Sigmoid colon (tissue), 6 donors: ENCODE measurements at regions not wholly inside any gene's neighbourhood (a gene's known extent, or its start where the extent isn't known, plus 50 kb on each side); places are given as distances from the start of the nearest gene placed in this dataset.

ENCODE experiments used
- DNase-seq: peaks from one replicate; pipeline ENCODE4 v3.0.0-alpha.2; 2019
- H3K27ac ChIP-seq, 4 donors: fragments of 200-600 bp; sonication (generic); one replicate each; pipeline ENCODE4 v1.5.1; 2016 to 2019; ENCODE audit warnings: mild to moderate bottlenecking in 1 of 4
- H3K27me3 ChIP-seq, 3 donors: fragments of 200-600 bp; sonication (generic); one replicate each; pipeline ENCODE4 v1.5.1; 2019; ENCODE audit warnings: mild to moderate bottlenecking in 1 of 3
- H3K36me3 ChIP-seq, 4 donors: fragments of 200-600 bp; sonication (generic); one replicate each; pipeline ENCODE4 v1.5.1; 2016 to 2019
- H3K4me1 ChIP-seq, 4 donors: fragments of 200-600 bp; sonication (generic); one replicate each; pipeline ENCODE4 v1.5.1; 2017 to 2019
- H3K4me3 ChIP-seq, 4 donors: fragments of 200-600 bp; sonication (generic); one replicate each; pipeline ENCODE4 v1.5.1; 2017 to 2019; ENCODE audit warnings: mild to moderate bottlenecking in 2 of 4, moderate library complexity in 1 of 4
- H3K9me3 ChIP-seq, 4 donors: fragments of 200-600 bp in 3 of 4; sonication (generic) in 3 of 4; one replicate each; pipeline versions ENCODE4 v1.5.1 to v1.6.1; 2013 to 2019
- EP300 ChIP-seq, 4 donors: sonication (generic); formaldehyde crosslinking; IDR thresholded peaks; one replicate each; pipeline ENCODE4 v1.6.1; 2017; ENCODE audit warnings: antibody characterized with exemption in 4 of 4
- POLR2A ChIP-seq, 2 donors: fragments of 450-650 bp; IDR thresholded peaks; one replicate each; pipeline ENCODE4 v1.6.1; 2016; ENCODE audit warnings: antibody characterized with exemption in 2 of 2, mild to moderate bottlenecking in 2 of 2, moderate library complexity in 2 of 2
- POLR2AphosphoS5 ChIP-seq, 4 donors: sonication (generic); formaldehyde crosslinking; IDR thresholded peaks; one replicate each; pipeline ENCODE4 v1.6.1; 2017; ENCODE audit warnings: antibody characterized with exemption in 4 of 4
- WGBS, 2 donors: extraction: QIAGEN DNeasy Blood & Tissue Kit; methylation state at CpG; one replicate each; pipeline ENCODE4 v1.1.7; 2013; 5-methylcytosine and 5-hydroxymethylcytosine counted together
- intact Hi-C: fragments of 100-400 bp; cut with DNase I; formaldehyde crosslinking; loops from one replicate; pipeline ENCODE4 v1.15.1; 2023
- TF ChIP-seq, protein P1 (sequence below), 4 experiments: fragments of 450-650 bp in 3 of 4; fragments of 200-600 bp in 1 of 4; IDR thresholded peaks; one replicate each; pipeline ENCODE4 v1.5.1; 2016 to 2019; ENCODE audit warnings: antibody characterized with exemption in 4 of 4, mild to moderate bottlenecking in 3 of 4, moderate library complexity in 2 of 4
- donor health status: healthy with polysubstance abuse.
- donor health status: healthy.

- no peaks in the 10 kb centered on the region for H3K9me3 ChIP-seq
- peak overlapping the region in 2 of 4 donors; percentile 1 to 16 for H3K27ac ChIP-seq
- H3K36me3 ChIP-seq = no peaks in the 10 kb centered on the region
- no peak for DNase-seq
- peak in 3 of 4 donors; percentile 29 to 38 (median 31) for TF ChIP-seq POLR2AphosphoS5 (IDR thresholded peaks at IDR 0.05)
- TF ChIP-seq EP300 (IDR thresholded peaks at IDR 0.05) = peak in 1 of 4 donors; percentile 34
- TF ChIP-seq POLR2A (IDR thresholded peaks at IDR 0.05) = no peak
- TF ChIP-seq, protein P1, sequence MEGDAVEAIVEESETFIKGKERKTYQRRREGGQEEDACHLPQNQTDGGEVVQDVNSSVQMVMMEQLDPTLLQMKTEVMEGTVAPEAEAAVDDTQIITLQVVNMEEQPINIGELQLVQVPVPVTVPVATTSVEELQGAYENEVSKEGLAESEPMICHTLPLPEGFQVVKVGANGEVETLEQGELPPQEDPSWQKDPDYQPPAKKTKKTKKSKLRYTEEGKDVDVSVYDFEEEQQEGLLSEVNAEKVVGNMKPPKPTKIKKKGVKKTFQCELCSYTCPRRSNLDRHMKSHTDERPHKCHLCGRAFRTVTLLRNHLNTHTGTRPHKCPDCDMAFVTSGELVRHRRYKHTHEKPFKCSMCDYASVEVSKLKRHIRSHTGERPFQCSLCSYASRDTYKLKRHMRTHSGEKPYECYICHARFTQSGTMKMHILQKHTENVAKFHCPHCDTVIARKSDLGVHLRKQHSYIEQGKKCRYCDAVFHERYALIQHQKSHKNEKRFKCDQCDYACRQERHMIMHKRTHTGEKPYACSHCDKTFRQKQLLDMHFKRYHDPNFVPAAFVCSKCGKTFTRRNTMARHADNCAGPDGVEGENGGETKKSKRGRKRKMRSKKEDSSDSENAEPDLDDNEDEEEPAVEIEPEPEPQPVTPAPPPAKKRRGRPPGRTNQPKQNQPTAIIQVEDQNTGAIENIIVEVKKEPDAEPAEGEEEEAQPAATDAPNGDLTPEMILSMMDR (IDR thresholded peaks at IDR 0.05) = no peak
- H3K4me3 ChIP-seq = no peak overlapping the region
- intact Hi-C loops = no loop called here
- H3K4me1 ChIP-seq = no peaks in the 10 kb centered on the region
- no peaks in the 10 kb centered on the region for H3K27me3 ChIP-seq
- WGBS, 2 donors = 74 to 76% methylated on average over 3 of the region's 3 CpGs
Measured at GRCh38 chr21:28439788-28440187, 552.9 kb downstream of the LTN1 start.

- Histone ChIP-seq H3K27me3 (no peaks in the 10 kb centered on the region), H3K4me1 (no peaks in the 10 kb centered on the region), H3K27ac (peak overlapping the region in 2 of 4 donors; percentile 1 to 16), H3K4me3 (no peak overlapping the region), H3K36me3 (no peaks in the 10 kb centered on the region), H3K9me3 (no peaks in the 10 kb centered on the region)
- intact Hi-C loops = no loop called here
- WGBS, 2 donors = 64 to 65% methylated on average over 4 of the region's 4 CpGs
- DNase-seq = no peak
- TF ChIP-seq POLR2A (IDR thresholded peaks at IDR 0.05) (no peak), EP300 (IDR thresholded peaks at IDR 0.05) (no peak), POLR2AphosphoS5 (IDR thresholded peaks at IDR 0.05) (no peak)
- TF ChIP-seq, protein P1 (IDR thresholded peaks at IDR 0.05) = no peak
Measured at GRCh38 chr21:28439251-28439650, 553.4 kb downstream of the LTN1 start.

DNA sequence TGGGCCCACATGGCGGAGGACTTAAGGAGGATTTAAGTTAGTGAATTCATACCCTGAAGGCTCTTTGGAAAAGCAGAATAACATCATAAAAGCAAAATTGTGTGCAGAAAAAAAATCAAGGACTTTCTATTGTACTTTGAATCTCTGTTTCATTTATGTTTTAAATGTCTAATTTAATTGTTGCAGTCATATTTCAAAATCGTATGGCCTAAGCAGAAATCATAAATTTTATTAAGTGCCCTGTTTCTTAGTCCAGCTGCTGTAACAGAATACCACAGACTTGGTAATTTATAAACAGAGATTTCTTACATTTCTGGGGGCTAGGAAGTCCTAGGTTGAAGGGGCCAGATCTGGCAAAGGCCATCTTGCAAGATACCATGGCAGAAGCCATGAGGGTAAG, 555.6 kb downstream of the LTN1 start:
- Histone ChIP-seq H3K9me3 (no peaks in the 10 kb centered on the region), H3K36me3 (no peaks in the 10 kb centered on the region), H3K4me3 (no peak overlapping the region), H3K27me3 (no peaks in the 10 kb centered on the region), H3K27ac (no peak overlapping the region), H3K4me1 (no peaks in the 10 kb centered on the region)
- WGBS, 2 donors = 66 to 79% methylated on average over 2 of the region's 2 CpGs
- no peak for TF ChIP-seq EP300 (IDR thresholded peaks at IDR 0.05)
- no peak for TF ChIP-seq POLR2A (IDR thresholded peaks at IDR 0.05)
- TF ChIP-seq, protein P1 (IDR thresholded peaks at IDR 0.05) = no peak
- no peak for TF ChIP-seq POLR2AphosphoS5 (IDR thresholded peaks at IDR 0.05)
- DNase-seq = no peak
- intact Hi-C loops = no loop called here

- DNase-seq = no peak
- H3K9me3 ChIP-seq = no peaks in the 10 kb centered on the region
- WGBS, 2 donors = 73 to 81% methylated on average over 2 of the region's 2 CpGs
- no peaks in the 10 kb centered on the region for H3K36me3 ChIP-seq
- TF ChIP-seq POLR2A (IDR thresholded peaks at IDR 0.05) (no peak), POLR2AphosphoS5 (IDR thresholded peaks at IDR 0.05) (no peak), EP300 (IDR thresholded peaks at IDR 0.05) (no peak)
- TF ChIP-seq, protein P1 (IDR thresholded peaks at IDR 0.05) = no peak
- intact Hi-C loops = no loop called here
- no peak overlapping the region for H3K4me3 ChIP-seq
- H3K27ac ChIP-seq = no peak overlapping the region
- H3K27me3 ChIP-seq = no peaks in the 10 kb centered on the region
- H3K4me1 ChIP-seq = no peaks in the 10 kb centered on the region
Measured at GRCh38 chr21:28436286-28436932, 556.3 kb downstream of the LTN1 start.
